IPS DF 4.7 (cell line): ENCODE measurements at regions not wholly inside any gene's neighbourhood (a gene's known extent, or its start where the extent isn't known, plus 50 kb on each side); places are given as distances from the start of the nearest gene placed in this dataset.

ENCODE experiments used
- DNase-seq: peaks from one replicate; pipeline ENCODE4 v3.0.0-alpha.2; 2013; ENCODE audit warnings: low spot score; ENCODE audit errors: extremely low read depth

GRCh38 chr20:50285376-50286173 lies 94.9 kb downstream of the CEBPB start:
- no peak for DNase-seq

- DNase-seq, result no peak
Measured at GRCh38 chr20:50286174-50286511, 95.5 kb downstream of the CEBPB start.

DNA sequence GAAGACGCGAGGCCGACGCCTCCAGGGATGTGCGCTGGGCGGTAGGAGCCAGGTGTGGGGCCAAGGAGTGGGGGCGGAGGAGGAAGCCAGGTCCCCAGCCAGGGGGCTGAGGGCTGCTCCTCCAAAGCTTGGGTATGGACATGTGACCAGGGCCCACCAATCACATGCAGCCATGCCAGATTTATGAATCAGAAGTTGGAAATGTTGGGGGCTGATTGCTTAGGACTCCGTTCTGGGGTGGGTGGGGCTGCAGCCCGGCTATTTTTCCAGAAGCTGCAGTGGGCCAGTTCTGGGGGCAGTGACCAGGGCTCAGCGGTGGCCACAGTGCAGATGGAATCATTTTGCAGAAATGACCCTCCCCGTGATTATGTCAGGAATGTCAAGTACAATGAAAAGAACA lies 96.0 kb downstream of the CEBPB start:
- DNase-seq, result no peak

DNA sequence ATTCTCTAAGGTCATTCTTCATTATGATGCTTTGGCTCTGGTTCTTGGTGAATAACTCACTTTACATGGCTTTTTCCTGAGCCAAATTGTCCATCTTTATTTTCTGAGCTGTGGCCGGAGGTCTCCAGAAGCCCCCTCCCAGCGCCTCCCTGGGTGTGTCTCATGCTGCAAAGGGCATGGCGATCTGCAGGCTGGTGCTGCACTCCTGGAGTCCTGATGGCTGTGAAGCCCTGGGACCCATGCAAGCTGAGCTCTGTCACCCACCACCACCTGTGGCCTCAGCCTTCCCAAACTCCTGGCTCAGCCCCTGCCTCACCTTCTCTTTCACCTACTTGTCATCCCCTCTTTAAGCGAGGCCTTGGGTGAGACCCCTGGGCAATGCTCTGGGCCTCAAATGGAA lies 96.9 kb downstream of the CEBPB start:
- DNase-seq, result no peak

DNA sequence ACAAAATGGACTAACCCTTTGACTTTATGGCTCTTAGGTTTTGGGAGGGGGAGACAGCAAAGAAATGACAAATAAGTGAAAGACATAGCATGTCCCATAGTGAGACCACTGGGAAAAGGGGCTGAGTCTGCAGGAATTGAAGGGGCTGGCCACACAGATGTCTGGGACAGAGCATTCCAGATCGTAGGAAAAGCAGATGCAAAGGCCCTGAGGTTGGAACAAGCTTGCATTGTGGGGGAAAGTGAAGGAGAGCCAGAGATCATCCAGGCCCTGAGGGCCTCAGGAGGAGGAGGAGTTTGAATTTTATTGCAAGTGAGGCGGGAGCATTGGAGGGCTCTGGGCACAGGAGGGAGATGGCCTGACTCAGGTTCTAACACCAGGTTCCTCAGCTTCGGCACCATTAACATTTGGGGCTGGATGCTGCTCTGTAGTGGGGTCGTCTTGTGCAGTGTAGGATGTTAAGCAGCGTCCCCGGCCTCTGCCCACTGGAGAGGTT lies 97.5 kb downstream of the CEBPB start:
- no peak for DNase-seq

- no peak for DNase-seq
Measured at GRCh38 chr20:50289581-50289980, 99.0 kb downstream of the CEBPB start.

DNA sequence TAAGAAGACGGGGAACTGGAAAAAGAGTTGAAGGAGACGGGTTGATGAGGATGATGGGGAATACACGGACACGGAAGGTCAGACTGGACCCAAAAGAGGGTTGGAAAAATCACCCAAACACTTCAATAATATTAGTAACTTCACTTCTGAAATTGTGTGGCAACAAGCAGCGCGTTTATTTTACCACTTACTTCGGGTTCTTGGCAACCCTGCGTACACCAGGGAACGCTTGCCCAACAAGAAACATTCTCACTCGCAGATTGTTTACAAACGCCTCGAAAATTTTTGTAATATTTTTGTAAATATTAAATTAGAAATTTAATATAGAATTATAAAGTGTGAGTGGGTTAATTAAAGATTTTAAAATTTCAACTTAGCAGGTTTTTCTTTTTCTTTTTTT lies 99.5 kb downstream of the CEBPB start:
- DNase-seq, result no peak

GRCh38 chr20:50290808-50291207 lies 100.2 kb downstream of the CEBPB start:
- DNase-seq, result no peak

DNA sequence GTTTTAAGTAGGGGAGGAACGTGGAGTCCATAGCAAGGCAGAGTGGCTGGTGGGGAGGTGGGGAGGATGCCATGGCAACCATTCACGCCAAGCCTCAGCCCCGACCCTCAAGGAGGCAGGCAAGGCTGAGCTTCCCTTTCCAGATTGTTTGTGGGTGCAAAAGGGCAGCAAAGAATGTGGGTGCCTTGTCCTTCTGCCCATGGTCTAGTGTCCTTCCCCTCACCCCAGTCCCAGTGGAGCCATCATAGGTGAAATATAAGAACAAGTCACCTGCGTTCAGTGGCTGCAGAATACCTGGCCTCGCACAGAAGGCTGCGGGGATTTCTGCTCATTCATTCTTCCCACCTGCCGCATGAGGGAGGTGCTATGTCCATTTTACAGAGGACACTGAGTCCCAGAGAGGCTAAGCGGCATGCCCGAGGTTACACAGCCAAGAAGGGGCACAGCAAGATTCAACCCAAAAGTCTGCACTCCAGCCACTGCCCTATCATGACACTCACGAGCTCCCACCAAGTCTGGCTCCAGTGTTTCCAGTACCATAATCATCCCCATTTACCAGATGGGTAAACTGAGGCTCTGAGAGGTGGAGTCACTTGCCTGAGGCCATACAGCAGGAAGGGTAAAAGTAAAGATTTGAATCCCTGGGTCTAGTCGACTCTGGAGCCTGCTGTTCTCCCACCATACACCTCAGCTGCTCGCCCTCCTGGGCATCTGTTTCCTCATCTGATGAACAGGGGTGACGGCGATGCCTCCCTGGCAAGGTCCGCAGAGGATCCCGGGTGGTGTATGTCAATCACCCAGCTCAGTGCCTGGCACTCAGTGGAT lies 100.8 kb downstream of the CEBPB start:
- no peak for DNase-seq

DNA sequence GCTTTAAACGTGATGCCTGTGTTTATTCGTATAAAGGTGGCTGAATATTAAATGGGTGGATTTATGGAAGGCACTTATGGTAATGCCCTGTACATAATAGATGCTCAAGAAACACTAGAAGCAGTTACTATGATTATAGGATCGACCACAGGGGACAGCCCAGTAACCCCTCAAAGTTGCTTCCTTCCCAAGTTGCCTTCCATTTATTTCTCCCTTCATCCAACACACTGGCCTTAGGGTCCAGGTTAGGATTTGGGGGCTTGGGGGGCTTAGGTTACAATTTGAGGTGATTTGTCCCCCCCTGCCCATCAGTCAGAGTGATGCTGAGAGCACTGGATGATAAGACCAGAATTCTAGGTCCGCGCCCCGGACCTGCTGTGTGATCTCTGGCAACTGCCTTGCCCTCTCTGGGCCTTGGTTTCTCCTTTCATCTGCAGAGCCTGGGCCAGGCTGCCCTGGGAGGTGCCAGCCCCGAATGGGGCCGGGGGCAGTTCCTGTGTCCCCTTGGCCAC lies 101.5 kb downstream of the CEBPB start:
- no peak for DNase-seq

DNA sequence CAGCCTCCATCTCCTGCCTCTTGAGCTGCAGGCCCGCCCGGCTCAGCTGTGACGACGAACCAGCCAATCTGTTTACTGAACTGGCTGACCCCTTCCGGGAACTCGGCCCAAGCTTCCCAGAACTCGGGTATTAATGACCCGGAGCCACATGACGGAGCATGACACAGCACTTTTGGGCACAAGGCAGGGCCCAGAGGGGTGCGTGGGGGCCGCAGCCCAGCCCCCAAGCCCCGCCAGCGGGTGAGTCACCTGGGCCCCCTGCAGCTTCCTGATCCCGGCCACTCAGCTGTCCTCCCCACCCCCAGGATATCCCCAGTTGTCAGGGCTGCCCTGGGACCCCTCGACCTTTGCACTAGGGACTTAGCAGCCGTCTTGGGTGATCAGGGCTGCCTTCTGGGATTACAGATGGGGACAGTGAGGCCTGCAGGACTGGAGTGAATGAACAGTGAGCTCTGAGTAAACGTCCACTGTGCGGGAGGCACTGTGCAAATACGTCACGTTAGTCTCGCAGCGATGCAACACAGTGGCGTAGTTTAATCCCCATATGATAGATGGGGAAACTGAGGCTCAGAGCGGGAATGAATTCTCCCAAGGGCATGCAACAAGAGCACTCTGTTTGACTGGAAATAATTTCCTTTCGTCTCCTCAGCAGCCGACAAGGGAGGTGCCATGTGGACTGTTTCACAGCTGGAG lies 102.1 kb downstream of the CEBPB start:
- DNase-seq, result no peak

DNA sequence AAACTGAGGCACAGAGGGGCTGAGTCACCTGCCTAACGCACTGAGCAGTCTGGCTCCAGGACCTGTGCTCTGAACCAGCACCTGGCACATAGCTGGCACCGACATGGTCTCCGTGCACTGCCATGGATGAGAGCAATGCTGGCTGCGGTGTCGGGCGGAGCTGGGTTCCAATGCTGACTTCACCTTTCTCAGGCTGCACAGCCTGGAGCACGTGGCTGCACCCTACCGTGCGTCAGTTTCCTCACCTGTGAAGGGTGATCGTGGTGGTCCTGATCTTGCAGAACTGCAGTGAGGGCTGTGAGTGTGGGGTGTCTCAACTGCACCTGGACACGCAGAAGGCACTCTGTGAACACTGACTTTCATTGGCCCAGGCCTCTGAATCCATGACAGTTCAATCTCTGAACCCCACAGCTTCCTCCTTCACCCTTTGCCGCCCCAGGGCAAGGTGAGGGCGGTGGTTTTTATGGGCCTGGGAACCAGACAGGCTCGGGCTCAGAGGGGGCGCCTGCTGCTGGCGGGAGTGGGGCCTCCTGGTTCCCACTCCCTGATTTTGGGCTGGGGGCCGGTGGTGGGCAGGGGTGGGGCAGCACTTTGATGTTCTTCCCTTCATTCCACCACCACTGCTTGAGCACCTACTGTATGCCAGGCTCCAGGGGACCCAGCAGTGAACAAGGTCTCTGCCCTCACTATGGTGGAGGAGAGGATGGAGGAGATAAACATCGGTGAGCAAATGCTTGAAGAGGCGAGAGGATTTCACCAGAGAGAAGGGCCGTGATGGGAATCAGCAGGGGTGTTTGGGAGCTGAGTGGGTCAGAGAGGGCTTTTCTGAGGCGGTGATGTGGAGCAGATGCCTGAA lies 102.9 kb downstream of the CEBPB start:
- no peak for DNase-seq

DNA sequence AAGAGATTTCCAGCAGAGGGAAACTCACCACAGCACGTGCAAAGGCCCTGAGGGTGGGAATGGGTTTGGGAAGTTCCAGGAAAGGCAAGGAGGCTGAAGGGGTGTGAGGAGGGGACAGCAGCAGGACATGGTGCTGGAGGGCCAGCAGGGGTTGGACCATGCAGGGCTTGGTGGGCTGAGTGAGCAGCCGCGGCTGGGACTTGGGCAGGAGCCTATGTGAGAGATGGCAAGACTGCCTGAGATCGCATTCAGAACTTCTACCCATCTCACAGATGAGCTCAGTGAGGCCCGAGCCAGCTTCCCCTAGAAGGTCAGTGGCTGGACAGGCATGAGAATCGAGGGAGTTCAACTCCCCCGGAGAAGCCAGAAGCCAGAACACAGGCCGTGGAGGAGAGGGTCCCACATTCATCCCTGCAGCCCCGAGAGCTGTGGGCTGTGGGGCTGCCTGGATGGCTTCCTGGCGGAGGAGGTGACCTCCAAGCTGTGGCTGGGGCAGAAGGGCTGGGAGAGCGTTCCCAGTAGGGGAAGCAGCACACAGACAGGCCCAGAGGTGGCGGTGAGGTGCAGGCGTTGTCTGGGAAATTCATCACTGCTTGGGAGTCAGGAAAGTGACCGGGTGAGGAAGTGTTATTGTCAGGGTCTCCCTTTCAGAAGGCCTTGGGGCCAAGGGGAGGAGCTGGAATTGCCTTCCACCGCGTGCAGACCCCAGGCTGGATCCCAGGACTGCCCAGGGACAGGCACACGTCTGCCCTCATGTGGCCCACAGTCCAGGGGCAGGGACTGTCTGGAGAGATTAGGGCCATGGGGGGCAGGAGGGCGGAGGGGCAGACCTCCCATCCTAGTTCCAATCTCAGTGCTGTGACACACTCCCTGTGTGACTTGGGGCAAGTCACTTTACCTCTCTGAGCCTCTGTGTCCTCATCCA lies 103.8 kb downstream of the CEBPB start:
- no peak for DNase-seq

DNA sequence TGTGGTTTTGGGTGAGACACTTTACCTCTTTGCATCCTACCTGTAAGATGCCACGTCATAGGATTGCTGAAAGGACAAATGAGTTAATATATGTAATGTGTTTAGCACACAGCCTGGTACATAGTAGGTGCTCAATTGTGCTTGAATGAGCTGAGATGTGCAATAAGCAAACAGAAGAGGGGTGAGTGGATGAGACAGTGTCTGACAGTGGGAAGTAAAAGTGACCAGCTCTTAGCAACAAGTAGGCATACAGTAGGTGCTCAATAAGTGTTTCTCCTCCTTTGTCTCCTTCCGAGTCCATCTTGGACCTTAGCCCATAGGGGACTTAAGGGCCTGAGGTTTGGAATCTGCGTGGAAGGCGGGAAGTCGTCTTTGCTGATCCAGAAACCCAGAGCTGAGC lies 104.7 kb downstream of the CEBPB start:
- DNase-seq, result no peak

DNA sequence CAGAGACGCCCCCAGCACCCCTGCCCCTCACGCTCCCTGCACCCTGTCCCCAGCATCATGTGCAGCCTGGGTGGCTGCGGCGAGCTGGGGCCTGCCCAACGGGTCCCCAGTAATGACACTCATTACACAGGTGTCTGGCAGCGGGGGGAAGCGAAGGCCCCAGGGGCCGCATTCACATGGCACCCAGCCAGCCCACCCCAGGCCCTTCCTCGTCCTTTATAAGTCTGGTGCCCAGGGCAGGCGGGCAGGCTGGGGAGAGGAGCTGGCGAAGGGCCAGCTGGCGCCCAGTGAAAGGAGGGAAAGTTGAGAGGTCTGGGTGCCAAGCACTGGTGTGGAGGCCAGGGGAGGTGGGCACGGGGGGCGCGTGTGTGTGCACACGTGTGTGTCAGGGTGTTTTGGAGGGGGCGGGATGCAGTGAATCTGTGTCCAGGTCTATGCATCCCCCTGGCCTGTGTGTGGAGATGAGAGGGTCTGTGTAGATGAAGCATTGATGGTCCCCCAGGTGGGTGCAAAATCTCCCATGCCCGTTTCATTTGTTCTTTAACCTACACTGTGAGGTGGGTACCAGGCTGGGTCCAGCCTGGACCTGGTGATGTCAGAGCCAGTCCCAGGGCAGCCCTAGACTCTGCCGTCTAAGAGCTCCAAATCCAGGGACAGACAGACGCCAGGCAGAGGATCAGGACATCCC lies 105.3 kb downstream of the CEBPB start:
- no peak for DNase-seq

DNA sequence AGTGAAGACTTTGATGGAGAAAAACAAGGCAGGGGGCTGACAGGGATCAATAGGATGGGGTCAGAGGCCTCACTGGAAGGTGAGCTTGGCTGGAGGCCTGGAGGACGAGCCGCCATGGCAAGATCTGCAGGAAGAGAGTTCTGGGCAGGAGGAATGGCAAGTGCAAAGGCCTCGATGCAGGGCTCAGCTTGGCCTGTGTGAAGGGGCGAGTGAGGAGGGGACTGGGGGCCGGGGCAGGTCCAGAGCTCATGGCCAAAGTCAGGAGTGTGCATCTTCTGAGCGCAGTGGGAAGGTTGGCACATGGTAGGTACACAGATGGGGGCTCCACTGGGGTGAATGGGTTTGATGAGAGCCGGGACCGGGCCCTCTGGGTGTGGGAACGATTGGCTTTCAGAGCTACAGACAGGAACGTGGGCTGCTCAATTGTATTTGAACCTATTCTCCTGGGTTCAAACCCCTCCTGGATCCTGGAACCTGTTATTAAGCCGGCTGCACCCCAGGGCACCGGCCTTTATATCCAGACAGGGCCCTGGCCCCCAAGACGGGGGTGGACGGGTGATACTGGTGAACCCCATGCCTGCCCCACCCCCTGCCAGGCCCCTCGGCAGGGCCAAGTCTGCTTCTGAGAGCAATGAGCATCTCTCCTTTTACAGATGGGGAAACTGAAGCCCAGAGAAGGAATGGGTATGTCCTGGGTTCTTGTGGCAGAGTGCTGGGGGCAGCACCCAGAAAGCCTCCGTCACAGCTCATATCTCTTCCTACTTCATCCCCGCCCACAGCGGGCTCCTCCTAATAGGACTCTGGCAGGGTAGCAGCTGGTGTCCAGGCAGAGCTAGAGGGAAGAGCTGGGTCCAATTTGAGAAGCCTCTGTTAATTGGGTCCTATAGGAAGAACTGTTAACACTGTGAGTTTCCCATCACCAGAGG lies 106.1 kb downstream of the CEBPB start:
- DNase-seq, result no peak

DNA sequence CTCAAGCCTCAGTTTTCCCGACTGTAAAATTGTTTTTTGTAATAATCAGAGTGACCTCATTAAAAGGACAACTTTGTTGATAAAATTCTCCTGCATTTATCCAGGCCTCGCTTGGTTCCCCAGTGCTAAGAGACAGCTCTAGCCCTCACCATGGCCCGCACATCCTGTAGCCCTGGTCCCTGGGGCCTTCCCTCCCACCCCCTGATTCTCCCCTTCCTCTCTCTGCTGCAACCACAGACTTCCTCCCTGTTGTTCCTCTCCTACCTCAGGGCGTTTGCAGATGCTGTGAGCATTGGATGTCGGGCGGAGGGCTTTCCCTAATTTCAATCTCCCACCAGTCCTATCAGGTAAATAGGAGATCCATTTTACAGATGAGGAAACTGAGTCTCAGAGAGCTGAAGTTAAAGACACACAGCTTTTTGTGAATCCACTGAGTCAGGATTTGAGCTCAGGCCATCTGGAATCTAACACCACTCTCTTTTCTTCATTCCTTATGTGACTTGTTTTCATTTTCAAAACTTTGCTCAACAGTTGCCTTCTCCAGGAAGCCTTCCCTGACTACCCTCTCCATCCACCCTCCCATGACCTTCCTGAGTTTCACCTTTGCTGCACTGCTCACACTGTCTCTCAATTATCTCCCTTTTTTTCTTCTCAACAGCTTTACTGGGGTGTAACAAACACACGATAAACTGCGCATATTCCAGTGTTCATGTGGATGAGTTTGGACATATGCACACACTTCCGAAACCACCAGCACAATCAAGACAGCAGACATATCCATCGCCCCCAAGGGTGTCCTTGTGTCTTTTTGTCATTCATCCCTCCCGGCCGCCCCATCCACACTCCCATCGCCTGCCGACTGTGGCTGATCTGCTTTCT lies 107.1 kb downstream of the CEBPB start:
- no peak for DNase-seq
